Muscle layer of colon (tissue), 2 donors: ENCODE measurements at regions not wholly inside any gene's neighbourhood (a gene's known extent, or its start where the extent isn't known, plus 50 kb on each side); places are given as distances from the start of the nearest gene placed in this dataset.

Source experiments
- H3K27ac ChIP-seq: one replicate; pipeline ENCODE4 v1.7.0; 2013; ENCODE audit warnings: low read depth, mild to moderate bottlenecking, low read length, moderate library complexity
- H3K27me3 ChIP-seq, 2 donors: one replicate each; pipeline ENCODE4 v1.7.0; 2013; ENCODE audit warnings: low read length in 2 of 2, mild to moderate bottlenecking in 2 of 2; ENCODE audit not compliant: insufficient read depth in 2 of 2, control insufficient read depth in 1 of 2
- H3K36me3 ChIP-seq: one replicate; pipeline ENCODE4 v1.7.0; 2013; ENCODE audit warnings: mild to moderate bottlenecking, low read length; ENCODE audit not compliant: insufficient read depth
- H3K4me1 ChIP-seq: one replicate; pipeline ENCODE4 v1.7.0; 2013; ENCODE audit warnings: mild to moderate bottlenecking, low read length; ENCODE audit not compliant: insufficient read depth
- H3K4me3 ChIP-seq, 2 donors: one replicate each; pipeline ENCODE4 v1.7.0; 2013; ENCODE audit warnings: low read length in 2 of 2, low read depth in 1 of 2, mild to moderate bottlenecking in 1 of 2, moderate library complexity in 1 of 2
- H3K9ac ChIP-seq: one replicate; pipeline ENCODE4 v1.7.0; 2013; ENCODE audit warnings: low read length
- H3K9me3 ChIP-seq: one replicate; pipeline ENCODE4 v1.7.0; 2013; ENCODE audit warnings: mild to moderate bottlenecking, low read length
- donor health status: abdominal sarcoma.
- donor health status: Adenocarcinoma of cecum.

- no peaks in the 10 kb centered on the region for H3K9me3 ChIP-seq
- no peaks in the 10 kb centered on the region for H3K27me3 ChIP-seq
- H3K9ac ChIP-seq: no peak overlapping the region
- H3K4me1 ChIP-seq: no peaks in the 10 kb centered on the region
- H3K36me3 ChIP-seq: no peaks in the 10 kb centered on the region
- no peak overlapping the region for H3K27ac ChIP-seq
- no peak overlapping the region for H3K4me3 ChIP-seq
Measured at GRCh38 chr3:117366574-117366973, 657.0 kb downstream of the TUSC7 start.

GRCh38 chr3:117367861-117368260 is 658.3 kb downstream of the TUSC7 start:
- Histone ChIP-seq H3K4me3 (no peak overlapping the region), H3K9me3 (no peaks in the 10 kb centered on the region), H3K27me3 (no peaks in the 10 kb centered on the region), H3K4me1 (no peaks in the 10 kb centered on the region), H3K9ac (no peak overlapping the region), H3K27ac (no peak overlapping the region), H3K36me3 (no peaks in the 10 kb centered on the region)

GRCh38 chr3:117380631-117381030 is 671.1 kb downstream of the TUSC7 start:
- no peaks in the 10 kb centered on the region for H3K27me3 ChIP-seq
- H3K9ac ChIP-seq: no peak overlapping the region
- H3K4me3 ChIP-seq: no peak overlapping the region
- no peak overlapping the region for H3K27ac ChIP-seq
- no peaks in the 10 kb centered on the region for H3K36me3 ChIP-seq
- no peaks in the 10 kb centered on the region for H3K4me1 ChIP-seq
- peaks cover 3% of the 10 kb centered on the region for H3K9me3 ChIP-seq

GRCh38 chr3:117393119-117393518 is 683.5 kb downstream of the TUSC7 start:
- H3K9ac ChIP-seq: no peak overlapping the region
- no peaks in the 10 kb centered on the region for H3K27me3 ChIP-seq
- no peaks in the 10 kb centered on the region for H3K36me3 ChIP-seq
- no peak overlapping the region for H3K27ac ChIP-seq
- no peaks in the 10 kb centered on the region for H3K4me1 ChIP-seq
- H3K9me3 ChIP-seq: no peaks in the 10 kb centered on the region
- H3K4me3 ChIP-seq: no peak overlapping the region

DNA sequence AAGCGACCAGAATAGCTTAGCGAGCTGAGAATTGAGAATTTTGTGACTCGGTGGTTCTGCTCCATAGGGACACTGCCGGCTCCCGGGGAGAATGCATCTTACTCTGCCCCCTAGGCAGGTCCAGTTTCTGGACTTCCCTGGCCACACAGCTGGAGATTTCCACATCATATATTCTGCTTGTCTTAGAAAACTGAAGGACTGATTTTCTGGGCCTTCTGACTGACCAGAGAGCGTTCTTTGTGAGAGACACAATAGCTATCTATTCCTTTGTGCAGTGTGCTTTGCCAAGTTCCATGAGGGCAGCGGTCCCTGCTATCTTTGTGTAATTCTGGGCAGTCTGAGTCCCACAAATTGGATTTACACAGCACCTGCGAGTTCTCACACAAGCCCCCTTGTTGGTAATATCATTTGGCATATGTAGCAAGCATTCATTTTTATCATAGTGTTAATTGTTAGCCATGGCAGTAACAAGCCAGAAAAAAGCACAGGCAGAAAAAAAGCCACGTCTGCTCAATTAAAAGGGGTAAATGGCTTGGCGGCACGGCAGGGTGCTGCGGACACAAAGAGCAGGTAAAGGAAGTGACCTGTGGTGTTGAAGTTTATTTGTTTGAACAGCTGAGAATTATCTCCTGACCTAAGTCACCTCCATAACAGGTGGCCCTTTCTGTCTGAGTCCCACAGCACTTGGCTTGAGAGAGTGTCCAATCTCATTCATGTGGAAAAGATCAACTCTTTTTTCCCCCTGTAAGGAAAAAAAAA is 688.7 kb downstream of the TUSC7 start:
- Histone ChIP-seq H3K36me3 (no peaks in the 10 kb centered on the region), H3K9me3 (no peaks in the 10 kb centered on the region), H3K4me3 (no peak overlapping the region), H3K27ac (no peak overlapping the region), H3K27me3 (no peaks in the 10 kb centered on the region), H3K4me1 (no peaks in the 10 kb centered on the region), H3K9ac (no peak overlapping the region)

DNA sequence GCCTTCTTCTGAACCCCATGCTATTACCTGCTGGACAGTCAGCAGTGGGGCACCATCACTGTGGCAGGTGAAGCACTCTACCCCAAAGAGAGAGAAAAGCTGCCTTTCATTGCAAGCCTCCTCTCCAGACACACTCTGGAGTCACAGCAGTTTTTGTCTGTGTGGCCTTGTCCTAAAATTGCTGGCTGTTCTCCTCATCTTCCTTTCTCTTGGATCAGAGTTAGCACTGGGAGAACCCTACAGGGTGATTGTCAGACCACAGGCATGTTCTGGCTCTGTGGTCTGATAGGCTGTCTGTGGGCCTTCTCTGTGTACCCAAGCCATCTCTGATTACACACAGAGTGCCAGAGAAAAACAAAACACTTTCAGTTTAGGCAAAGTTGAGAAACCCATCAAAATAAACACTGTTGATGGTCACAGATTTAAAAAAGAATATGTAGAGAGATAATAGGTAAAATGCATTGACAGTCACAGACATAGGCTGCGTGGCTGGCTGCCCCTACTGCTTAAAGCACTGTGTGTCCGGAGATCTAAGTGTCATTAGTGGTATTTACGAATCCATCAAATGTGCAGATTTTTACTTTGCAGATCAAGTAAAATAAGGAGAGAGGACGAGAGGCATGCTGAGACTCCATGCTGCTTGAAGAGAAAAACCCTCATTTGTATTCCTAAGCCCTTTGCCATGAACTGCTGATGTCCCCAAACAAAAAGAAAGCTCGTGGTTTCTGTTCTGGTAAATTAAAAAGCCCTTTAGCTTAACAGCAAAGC is 689.9 kb downstream of the TUSC7 start:
- Histone ChIP-seq H3K27ac (no peak overlapping the region), H3K4me3 (no peak overlapping the region), H3K27me3 (no peaks in the 10 kb centered on the region), H3K4me1 (no peaks in the 10 kb centered on the region), H3K9me3 (no peaks in the 10 kb centered on the region), H3K36me3 (no peaks in the 10 kb centered on the region), H3K9ac (no peak overlapping the region)

DNA sequence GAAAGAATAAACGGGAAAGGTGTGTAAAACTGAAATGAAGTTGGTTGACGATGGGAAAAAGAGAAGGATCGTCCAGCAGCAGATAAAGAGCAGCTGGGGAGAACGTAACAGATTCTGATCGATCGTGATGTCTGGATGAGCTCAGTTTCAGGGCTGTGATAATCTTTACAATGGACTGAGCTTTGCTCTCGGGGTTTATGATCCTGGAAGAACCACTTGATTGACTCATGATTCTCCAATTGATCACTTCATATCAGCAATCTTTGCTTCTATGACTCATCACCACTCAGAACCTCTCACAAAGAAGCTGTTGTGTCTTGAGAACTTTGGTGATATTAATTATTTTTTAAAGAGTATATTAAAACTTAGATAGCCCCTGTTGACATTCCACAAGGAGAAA is 690.7 kb downstream of the TUSC7 start:
- H3K27ac ChIP-seq: no peak overlapping the region

DNA sequence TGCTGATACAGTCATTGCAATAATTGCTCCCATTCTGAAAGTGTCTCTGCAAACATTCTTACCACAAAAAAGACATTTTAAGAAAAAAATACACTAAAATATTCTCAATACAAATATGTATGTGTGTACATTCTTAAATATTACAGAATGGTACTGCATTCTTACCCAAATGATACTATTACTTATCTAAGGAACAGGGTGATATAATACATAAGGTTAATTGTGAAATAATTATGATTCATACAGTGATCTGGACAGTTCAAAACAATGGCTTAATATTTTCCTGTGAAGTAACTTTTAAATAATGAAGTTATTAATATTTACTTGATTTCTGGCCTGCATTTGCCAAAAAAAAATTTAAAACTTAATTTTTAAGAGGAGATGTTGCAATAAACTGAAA is 694.6 kb downstream of the TUSC7 start:
- H3K4me3 ChIP-seq: no peak overlapping the region

More for the DNA sequence above, 690.7 kb downstream of the TUSC7 start:
- Histone ChIP-seq H3K27me3 (no peaks in the 10 kb centered on the region), H3K9ac (no peak overlapping the region), H3K4me1 (no peaks in the 10 kb centered on the region), H3K9me3 (no peaks in the 10 kb centered on the region), H3K4me3 (no peak overlapping the region), H3K36me3 (no peaks in the 10 kb centered on the region)

GRCh38 chr3:117404730-117405129 is 695.2 kb downstream of the TUSC7 start:
- Histone ChIP-seq H3K4me3 (no peak overlapping the region), H3K9ac (no peak overlapping the region), H3K27me3 (no peaks in the 10 kb centered on the region), H3K27ac (no peak overlapping the region), H3K36me3 (no peaks in the 10 kb centered on the region), H3K9me3 (no peaks in the 10 kb centered on the region), H3K4me1 (no peaks in the 10 kb centered on the region)

More for the DNA sequence above, 694.6 kb downstream of the TUSC7 start:
- Histone ChIP-seq H3K9me3 (no peaks in the 10 kb centered on the region), H3K36me3 (no peaks in the 10 kb centered on the region), H3K27ac (no peak overlapping the region), H3K9ac (no peak overlapping the region), H3K27me3 (no peaks in the 10 kb centered on the region), H3K4me1 (no peaks in the 10 kb centered on the region)

DNA sequence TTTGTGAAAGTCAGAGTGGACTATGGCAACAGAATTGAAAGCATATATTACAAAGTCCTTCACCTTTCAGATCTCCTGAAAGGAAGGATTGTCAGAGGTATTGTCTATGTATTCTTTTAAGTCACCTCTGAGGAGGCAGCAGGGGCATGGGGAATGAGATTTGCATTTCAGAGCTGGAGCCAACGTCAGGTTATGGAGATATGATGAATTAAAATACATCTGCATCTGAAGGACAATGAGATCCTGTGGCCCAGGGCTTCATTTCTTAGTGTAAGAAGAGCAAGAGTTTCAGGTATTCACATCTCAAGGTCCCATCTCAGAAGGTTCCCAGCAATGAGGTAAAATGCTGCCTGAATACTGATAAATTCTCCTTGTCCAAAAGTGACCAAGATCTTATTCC is 695.8 kb downstream of the TUSC7 start:
- Histone ChIP-seq H3K4me1 (no peaks in the 10 kb centered on the region), H3K9me3 (no peaks in the 10 kb centered on the region), H3K4me3 (no peak overlapping the region), H3K9ac (no peak overlapping the region), H3K27me3 (no peaks in the 10 kb centered on the region), H3K36me3 (no peaks in the 10 kb centered on the region), H3K27ac (no peak overlapping the region)

GRCh38 chr3:117407317-117407716 is 697.7 kb downstream of the TUSC7 start:
- no peaks in the 10 kb centered on the region for H3K9me3 ChIP-seq
- H3K4me1 ChIP-seq: no peaks in the 10 kb centered on the region
- no peak overlapping the region for H3K9ac ChIP-seq

More at GRCh38 chr3:117407317-117407716, 697.7 kb downstream of the TUSC7 start:
- no peak overlapping the region for H3K4me3 ChIP-seq
- H3K36me3 ChIP-seq: no peaks in the 10 kb centered on the region
- no peak overlapping the region for H3K27ac ChIP-seq
- H3K27me3 ChIP-seq: no peaks in the 10 kb centered on the region
